BLaER1 (cell line): ENCODE measurements at regions not wholly inside any gene's neighbourhood (a gene's known extent, or its start where the extent isn't known, plus 50 kb on each side); places are given as distances from the start of the nearest gene placed in this dataset.

Experiments used
- H3K27ac ChIP-seq: shearing (Covaris generic); formaldehyde crosslinking; 2 replicates; pipeline ENCODE4 v1.8.1; 2022
- H3K27me3 ChIP-seq: shearing (Covaris generic); formaldehyde crosslinking; 2 replicates; pipeline ENCODE4 v1.8.1; 2022
- H3K36me3 ChIP-seq: shearing (Covaris generic); formaldehyde crosslinking; 2 replicates; pipeline ENCODE4 v1.8.1; 2022
- H3K4me1 ChIP-seq: shearing (Covaris generic); formaldehyde crosslinking; 2 replicates; pipeline ENCODE4 v1.8.1; 2022
- H3K4me2 ChIP-seq: shearing (Covaris generic); formaldehyde crosslinking; 2 replicates; pipeline ENCODE4 v1.8.1; 2022
- H3K4me3 ChIP-seq: shearing (Covaris generic); formaldehyde crosslinking; 2 replicates; pipeline ENCODE4 v1.8.1; 2022
- H3K9ac ChIP-seq: shearing (Covaris generic); formaldehyde crosslinking; 2 replicates; pipeline ENCODE4 v1.8.1; 2022
- H3K9me3 ChIP-seq: shearing (Covaris generic); formaldehyde crosslinking; 2 replicates; pipeline ENCODE4 v1.8.1; 2022
- H4K20me1 ChIP-seq: shearing (Covaris generic); formaldehyde crosslinking; 2 replicates; pipeline ENCODE4 v1.8.1; 2022
- Cebpa-rat ChIP-seq: shearing (Covaris generic); IDR thresholded peaks from 2 replicates; pipeline ENCODE4 v1.8.1; 2022

DNA sequence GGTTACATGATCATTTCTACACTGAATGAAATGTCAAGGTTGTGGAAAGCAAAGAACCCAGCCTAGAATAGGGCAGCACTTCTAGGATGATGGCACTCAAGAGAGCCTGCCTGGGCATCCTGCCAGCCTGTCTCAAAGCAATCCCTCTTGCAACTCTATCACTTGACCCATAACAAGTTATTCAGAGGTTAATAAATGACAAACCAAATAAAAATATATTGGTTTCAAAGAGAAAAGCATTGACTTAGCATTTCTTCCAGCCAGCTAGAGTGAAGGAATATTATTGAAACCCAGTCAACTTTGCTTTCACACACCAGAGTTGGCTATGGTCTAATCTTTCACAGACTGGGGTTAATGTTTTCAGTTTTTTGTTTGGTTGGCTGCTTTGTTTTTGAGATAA lies 214.6 kb upstream of the UBE2E2 start:
- no peak overlapping the region for H3K4me3 ChIP-seq
- no peak overlapping the region for H3K27ac ChIP-seq
- no peaks in the 10 kb centered on the region for H3K36me3 ChIP-seq
- peaks cover 20% of the 10 kb centered on the region for H3K9me3 ChIP-seq
- no peaks in the 10 kb centered on the region for H4K20me1 ChIP-seq
- no peaks in the 10 kb centered on the region for H3K4me1 ChIP-seq
- no peak overlapping the region for H3K4me2 ChIP-seq
- no peak for TF ChIP-seq Cebpa-rat
- H3K27me3 ChIP-seq, result no peaks in the 10 kb centered on the region
- no peak overlapping the region for H3K9ac ChIP-seq

DNA sequence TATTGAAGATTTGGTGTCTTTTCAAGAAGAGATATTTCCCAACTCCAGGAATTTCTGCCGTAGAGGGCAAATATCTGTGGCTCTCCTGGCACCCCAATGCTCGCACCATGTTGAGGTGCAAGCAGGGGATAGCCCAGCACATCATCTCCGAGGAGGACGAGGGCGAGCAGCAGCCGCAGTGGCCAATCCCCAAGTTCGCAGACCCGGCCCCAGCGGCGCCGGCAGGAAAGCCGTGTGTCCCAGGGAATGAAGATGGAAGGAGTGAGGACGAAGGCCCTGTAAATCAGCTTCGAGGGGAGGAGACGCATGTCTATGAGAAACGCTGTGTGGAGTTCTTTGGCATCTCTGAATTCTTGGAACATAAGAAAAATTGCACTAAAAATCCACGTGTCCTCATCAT lies 213.4 kb upstream of the UBE2E2 start:
- H3K27ac ChIP-seq, result no peak overlapping the region
- no peak overlapping the region for H3K9ac ChIP-seq
- no peak overlapping the region for H3K4me2 ChIP-seq
- no peaks in the 10 kb centered on the region for H4K20me1 ChIP-seq
- no peaks in the 10 kb centered on the region for H3K27me3 ChIP-seq
- H3K4me3 ChIP-seq, result no peak overlapping the region
- TF ChIP-seq Cebpa-rat, result no peak
- peaks cover 20% of the 10 kb centered on the region for H3K9me3 ChIP-seq
- H3K36me3 ChIP-seq, result no peaks in the 10 kb centered on the region
- no peaks in the 10 kb centered on the region for H3K4me1 ChIP-seq

GRCh38 chr3:22990291-22991200 lies 212.6 kb upstream of the UBE2E2 start:
- Histone ChIP-seq H3K4me3 (no peak overlapping the region), H3K27me3 (no peaks in the 10 kb centered on the region), H3K36me3 (no peaks in the 10 kb centered on the region), H3K4me2 (no peak overlapping the region), H4K20me1 (no peaks in the 10 kb centered on the region), H3K9me3 (peaks cover 18% of the 10 kb centered on the region), H3K4me1 (peaks cover under 1% of the 10 kb centered on the region; the same call in 1 of the 2 replicates), H3K27ac (no peak overlapping the region), H3K9ac (no peak overlapping the region)
- no peak for TF ChIP-seq Cebpa-rat

DNA sequence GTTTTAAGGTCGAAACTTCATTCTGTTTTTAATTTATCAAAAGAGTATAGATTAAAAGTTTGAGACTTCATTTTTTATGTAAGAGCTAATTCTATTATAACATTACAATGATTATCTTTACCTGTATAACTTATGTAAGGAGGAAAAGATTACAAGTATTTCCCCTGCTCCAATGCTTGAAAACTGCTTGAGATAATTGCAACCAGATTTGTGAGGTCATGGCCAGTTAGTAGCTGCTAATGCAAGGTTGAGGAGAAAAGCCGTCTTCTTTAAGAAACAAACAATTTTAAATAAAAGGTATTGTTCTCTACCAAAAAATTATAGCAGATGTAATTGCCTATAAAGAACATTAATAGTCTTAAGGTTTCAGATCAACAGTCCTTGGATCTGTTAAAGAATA lies 208.3 kb upstream of the UBE2E2 start:
- TF ChIP-seq Cebpa-rat, result no peak
- H3K36me3 ChIP-seq, result no peaks in the 10 kb centered on the region
- no peak overlapping the region for H3K27ac ChIP-seq
- no peaks in the 10 kb centered on the region for H3K27me3 ChIP-seq
- no peak overlapping the region for H3K4me2 ChIP-seq
- H3K9me3 ChIP-seq, result peaks cover 12% of the 10 kb centered on the region
- peaks cover 8% of the 10 kb centered on the region for H3K4me1 ChIP-seq
- no peak overlapping the region for H3K4me3 ChIP-seq
- no peak overlapping the region for H3K9ac ChIP-seq
- no peaks in the 10 kb centered on the region for H4K20me1 ChIP-seq

DNA sequence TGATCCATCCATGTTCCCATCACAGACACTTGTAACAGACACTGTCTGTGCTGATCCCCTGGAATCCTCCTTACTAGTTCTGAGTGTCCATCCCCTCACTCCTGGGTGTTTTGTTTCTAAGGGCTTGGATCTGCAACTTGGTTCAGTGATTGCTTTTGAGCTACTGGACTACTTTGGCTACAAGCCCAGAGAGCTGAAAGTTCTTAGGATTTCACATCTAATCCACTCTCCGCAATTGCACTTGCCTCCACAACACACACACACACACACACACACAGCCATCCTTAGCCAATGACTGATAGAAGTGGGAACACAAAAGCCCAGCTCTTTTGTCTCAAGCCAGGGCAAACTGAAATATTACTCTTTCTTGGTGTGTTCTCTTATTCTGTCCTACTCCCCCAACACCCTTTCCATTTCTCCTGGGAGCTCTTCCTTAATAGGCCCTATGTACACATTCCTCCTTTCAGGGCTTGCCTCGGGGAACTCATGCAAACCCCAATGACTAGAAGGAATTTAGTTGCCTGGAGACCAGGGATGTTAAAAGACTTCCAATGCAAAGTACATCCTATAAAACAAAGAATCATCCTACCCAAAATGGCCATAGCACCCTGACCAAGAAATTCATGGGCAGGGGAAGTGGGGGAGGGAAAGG lies 206.1 kb upstream of the UBE2E2 start:
- Histone ChIP-seq H3K9me3 (no peaks in the 10 kb centered on the region), H3K4me2 (no peak overlapping the region), H3K9ac (no peak overlapping the region), H3K27ac (no peak overlapping the region), H3K36me3 (no peaks in the 10 kb centered on the region), H4K20me1 (no peaks in the 10 kb centered on the region), H3K4me1 (peaks cover 11% of the 10 kb centered on the region), H3K27me3 (no peaks in the 10 kb centered on the region), H3K4me3 (no peak overlapping the region)
- no peak for TF ChIP-seq Cebpa-rat

- no peak overlapping the region for H3K4me3 ChIP-seq
- no peaks in the 10 kb centered on the region for H4K20me1 ChIP-seq
- H3K4me2 ChIP-seq, result no peak overlapping the region
- H3K4me1 ChIP-seq, result peaks cover 28% of the 10 kb centered on the region
- no peaks in the 10 kb centered on the region for H3K36me3 ChIP-seq
- H3K9me3 ChIP-seq, result no peaks in the 10 kb centered on the region
- H3K27me3 ChIP-seq, result no peaks in the 10 kb centered on the region
- no peak for TF ChIP-seq Cebpa-rat
- no peak overlapping the region for H3K9ac ChIP-seq
- no peak overlapping the region for H3K27ac ChIP-seq
Measured at GRCh38 chr3:23000371-23000770, 202.8 kb upstream of the UBE2E2 start.

- Histone ChIP-seq H3K27ac (no peak overlapping the region), H3K4me1 (peaks cover 20% of the 10 kb centered on the region), H4K20me1 (no peaks in the 10 kb centered on the region), H3K9me3 (no peaks in the 10 kb centered on the region), H3K4me3 (no peak overlapping the region), H3K4me2 (peak overlapping the region; percentile 72), H3K36me3 (no peaks in the 10 kb centered on the region), H3K27me3 (no peaks in the 10 kb centered on the region), H3K9ac (no peak overlapping the region)
- no peak for TF ChIP-seq Cebpa-rat
Measured at GRCh38 chr3:23002151-23002550, 201.0 kb upstream of the UBE2E2 start.

- Histone ChIP-seq H3K4me3 (no peak overlapping the region), H3K27me3 (no peaks in the 10 kb centered on the region)
Measured at GRCh38 chr3:23002836-23003732, 200.0 kb upstream of the UBE2E2 start.

GRCh38 chr3:23003733-23004046 lies 199.4 kb upstream of the UBE2E2 start:
- no peak overlapping the region for H3K4me3 ChIP-seq
- H3K36me3 ChIP-seq, result no peaks in the 10 kb centered on the region
- H3K4me1 ChIP-seq, result peaks cover 20% of the 10 kb centered on the region
- no peaks in the 10 kb centered on the region for H3K27me3 ChIP-seq
- no peak overlapping the region for H3K9ac ChIP-seq
- no peaks in the 10 kb centered on the region for H3K9me3 ChIP-seq
- H3K4me2 ChIP-seq, result peak overlapping the region; percentile 72
- H4K20me1 ChIP-seq, result no peaks in the 10 kb centered on the region
- TF ChIP-seq Cebpa-rat, result no peak
- no peak overlapping the region for H3K27ac ChIP-seq

More at GRCh38 chr3:23002836-23003732, 200.0 kb upstream of the UBE2E2 start:
- TF ChIP-seq Cebpa-rat, result no peak
- H4K20me1 ChIP-seq, result no peaks in the 10 kb centered on the region
- no peaks in the 10 kb centered on the region for H3K36me3 ChIP-seq
- H3K4me2 ChIP-seq, result peak overlapping the region; percentile 72
- H3K9me3 ChIP-seq, result no peaks in the 10 kb centered on the region
- H3K27ac ChIP-seq, result 0 out of 2 replicates have a peak overlapping the region, but pooled peaks have one; percentile 40
- H3K4me1 ChIP-seq, result peaks cover 20% of the 10 kb centered on the region
- peak overlapping the region; percentile 21; the same call in 1 of the 2 replicates for H3K9ac ChIP-seq
